GM12872 (cell line): ENCODE measurements at regions not wholly inside any gene's neighbourhood (a gene's known extent, or its start where the extent isn't known, plus 50 kb on each side); places are given as distances from the start of the nearest gene placed in this dataset.

Experiments used
- TF ChIP-seq, protein P1 (sequence below): IDR thresholded peaks from 3 replicates; pipeline ENCODE4 v1.5.1; 2011; ENCODE audit warnings: low read depth, mild to moderate bottlenecking, low read length, moderate library complexity; ENCODE audit not compliant: insufficient read depth

DNA sequence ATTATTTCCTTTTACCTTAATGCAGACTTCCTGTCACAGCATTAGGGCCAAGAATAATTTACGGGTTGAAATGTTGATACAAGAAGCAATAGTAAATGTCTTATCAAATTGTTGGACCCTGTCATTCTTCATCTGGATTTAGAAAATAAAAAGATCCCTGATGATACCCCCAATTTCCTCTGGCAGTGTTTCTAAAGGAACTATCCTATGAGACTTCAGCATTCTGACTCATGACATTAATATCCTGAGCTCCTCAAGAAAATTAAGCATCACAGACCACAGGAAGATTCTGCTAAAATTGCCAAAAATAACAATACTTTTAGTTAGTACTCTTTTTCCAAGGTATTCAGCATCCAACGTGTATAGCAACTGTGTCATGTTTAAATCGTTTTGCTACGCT, 490.5 kb upstream of the ANKRD30A start:
- TF ChIP-seq, protein P1, sequence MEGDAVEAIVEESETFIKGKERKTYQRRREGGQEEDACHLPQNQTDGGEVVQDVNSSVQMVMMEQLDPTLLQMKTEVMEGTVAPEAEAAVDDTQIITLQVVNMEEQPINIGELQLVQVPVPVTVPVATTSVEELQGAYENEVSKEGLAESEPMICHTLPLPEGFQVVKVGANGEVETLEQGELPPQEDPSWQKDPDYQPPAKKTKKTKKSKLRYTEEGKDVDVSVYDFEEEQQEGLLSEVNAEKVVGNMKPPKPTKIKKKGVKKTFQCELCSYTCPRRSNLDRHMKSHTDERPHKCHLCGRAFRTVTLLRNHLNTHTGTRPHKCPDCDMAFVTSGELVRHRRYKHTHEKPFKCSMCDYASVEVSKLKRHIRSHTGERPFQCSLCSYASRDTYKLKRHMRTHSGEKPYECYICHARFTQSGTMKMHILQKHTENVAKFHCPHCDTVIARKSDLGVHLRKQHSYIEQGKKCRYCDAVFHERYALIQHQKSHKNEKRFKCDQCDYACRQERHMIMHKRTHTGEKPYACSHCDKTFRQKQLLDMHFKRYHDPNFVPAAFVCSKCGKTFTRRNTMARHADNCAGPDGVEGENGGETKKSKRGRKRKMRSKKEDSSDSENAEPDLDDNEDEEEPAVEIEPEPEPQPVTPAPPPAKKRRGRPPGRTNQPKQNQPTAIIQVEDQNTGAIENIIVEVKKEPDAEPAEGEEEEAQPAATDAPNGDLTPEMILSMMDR, result no peak

DNA sequence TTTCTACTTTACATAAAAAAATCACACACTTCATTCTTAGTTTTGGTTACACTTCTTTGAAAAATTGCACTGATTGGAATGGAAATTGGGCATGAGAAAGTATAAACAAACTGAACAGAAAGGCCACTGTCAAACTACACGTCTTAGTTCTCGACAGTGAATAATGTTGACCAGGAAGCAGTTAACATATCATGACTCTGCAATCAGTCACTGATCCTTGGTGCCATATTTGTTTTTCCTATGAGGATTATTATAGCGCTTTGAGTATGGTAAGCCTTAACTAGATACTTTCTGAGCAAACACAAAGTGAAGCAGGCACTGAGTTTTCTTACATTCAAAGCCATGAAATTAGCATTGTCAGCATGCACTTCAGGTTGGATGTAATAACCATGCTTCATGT, 495.1 kb upstream of the ANKRD30A start:
- TF ChIP-seq, protein P1, result no peak

DNA sequence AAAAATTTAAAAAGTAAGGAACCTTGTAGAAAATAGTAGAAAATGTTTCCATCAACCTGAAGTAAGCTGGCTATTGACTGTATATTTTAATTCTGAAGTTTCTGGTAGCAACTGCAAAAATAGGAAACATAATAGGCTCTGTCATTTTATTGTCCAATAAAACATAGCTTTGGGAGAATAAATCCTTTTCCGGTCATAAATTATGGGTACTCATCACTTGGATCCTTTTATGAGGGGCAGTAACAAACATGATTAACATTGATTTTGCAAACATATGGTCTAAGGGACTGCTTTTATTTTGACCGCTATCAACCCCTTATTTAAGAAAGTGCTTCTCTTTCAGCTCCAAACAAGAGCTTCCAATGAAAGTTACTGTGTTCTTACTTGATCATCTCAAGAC, 495.9 kb upstream of the ANKRD30A start:
- TF ChIP-seq, protein P1, result no peak

DNA sequence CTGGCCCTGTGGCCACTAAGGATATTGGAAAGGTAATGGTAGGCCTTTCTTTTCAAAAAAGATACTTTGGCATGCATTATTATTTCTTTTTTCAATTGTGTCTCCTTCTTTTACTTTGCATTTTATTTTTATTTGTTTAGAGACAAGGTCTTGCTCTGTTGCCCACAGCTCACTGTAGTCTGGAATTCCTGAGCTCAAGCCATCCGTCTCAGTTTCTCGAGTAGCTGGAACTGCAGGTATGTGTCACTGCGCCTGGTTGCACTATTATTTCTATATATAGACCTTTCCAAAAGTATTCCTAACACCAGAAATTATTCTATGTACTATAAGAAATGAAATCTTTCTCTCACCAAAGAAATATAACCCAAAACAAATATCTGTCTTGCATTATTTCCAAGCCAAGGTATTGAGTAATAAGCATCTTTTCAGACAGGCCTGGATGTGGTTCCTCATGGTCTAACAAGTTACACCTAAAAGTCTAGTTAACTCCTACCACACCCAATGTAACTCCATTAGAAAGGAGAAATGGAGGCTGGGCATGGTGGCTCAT, 500.8 kb upstream of the ANKRD30A start:
- TF ChIP-seq, protein P1, result no peak

DNA sequence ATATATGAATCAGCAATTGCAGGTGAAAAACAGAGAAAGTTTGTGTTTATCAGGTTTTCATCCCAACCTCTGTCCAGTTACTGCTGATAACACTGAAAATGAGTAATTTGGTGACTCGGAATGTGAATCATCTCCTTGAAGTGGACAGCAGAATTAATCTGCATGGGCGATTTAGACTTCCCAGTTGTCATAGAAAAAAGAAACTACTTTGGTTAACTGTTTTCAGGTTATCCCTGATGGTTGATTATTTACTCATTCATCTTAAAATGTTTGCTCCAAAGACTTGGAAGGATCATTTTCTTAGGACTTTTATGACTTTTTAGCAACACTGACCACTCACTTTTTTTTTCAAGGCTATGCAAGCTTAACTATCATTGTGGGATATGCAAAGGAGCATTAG, 504.1 kb upstream of the ANKRD30A start:
- TF ChIP-seq, protein P1, result no peak

DNA sequence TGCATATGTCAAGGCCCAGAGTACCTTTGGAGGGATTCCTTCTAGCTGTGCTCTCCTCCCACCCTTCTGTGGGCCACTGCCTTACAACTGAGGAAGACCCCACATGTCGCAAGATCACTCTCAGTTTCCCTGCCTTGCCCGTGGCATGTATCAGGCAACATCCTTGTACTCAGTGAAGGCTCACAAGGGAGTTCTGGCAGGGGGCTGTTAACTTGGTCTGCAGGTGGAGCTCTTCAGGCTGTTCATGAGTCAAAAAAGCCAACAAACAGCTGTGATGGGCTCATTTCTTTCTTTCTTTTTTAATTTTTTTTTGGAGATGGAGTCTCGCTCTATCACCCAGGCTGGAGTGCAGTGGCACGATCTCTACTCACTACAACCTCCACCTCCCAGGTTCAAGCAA, 513.0 kb upstream of the ANKRD30A start:
- TF ChIP-seq, protein P1, result no peak

DNA sequence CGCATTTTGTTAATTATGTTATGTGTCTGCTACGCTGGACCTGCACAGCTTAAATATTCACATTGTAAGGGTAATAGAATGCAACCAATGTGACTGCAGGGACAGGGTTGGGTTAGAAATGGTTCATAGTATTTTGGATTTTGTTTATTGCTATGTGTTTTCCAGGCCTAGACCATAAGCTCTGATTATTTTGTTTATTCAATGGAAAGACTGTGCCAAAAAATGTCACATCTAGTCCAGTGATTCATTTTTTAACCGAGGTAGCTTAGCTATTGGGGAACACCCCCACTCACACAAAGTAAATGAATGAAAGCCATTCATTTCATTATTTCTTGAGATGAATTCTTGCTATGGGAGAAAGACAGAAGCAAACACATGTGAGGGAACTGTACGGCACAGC, 516.5 kb upstream of the ANKRD30A start:
- TF ChIP-seq, protein P1, result no peak
